SK-N-MC (cell line): ENCODE measurements at regions not wholly inside any gene's neighbourhood (a gene's known extent, or its start where the extent isn't known, plus 50 kb on each side); places are given as distances from the start of the nearest gene placed in this dataset.

Source experiments
- EZH2 ChIP-seq: fragments of 200-600 bp; sonication (generic); IDR thresholded peaks from one replicate; pipeline ENCODE4 v1.6.1; 2017; ENCODE audit warnings: antibody characterized with exemption
- POLR2AphosphoS5 ChIP-seq: IDR thresholded peaks from 2 replicates; pipeline ENCODE4 v1.6.1; 2012; ENCODE audit warnings: mild to moderate bottlenecking, low read depth, low read length, borderline replicate concordance

- TF ChIP-seq POLR2AphosphoS5 (no peak), EZH2 (no peak)
Observed at GRCh38 chr3:43923104-43923882, 232.6 kb downstream of the ABHD5 start.
